T-cell (primary cell): ENCODE measurements at regions not wholly inside any gene's neighbourhood (a gene's known extent, or its start where the extent isn't known, plus 50 kb on each side); places are given as distances from the start of the nearest gene placed in this dataset.

Experiments used
- ATAC-seq, 4 experiments: fragments of 200-7000 bp in 3 of 4; fragments of 150-1000 bp in 1 of 4; cut with Tn5 transposase; replicated peaks in 1 of 4; 1 replicate in 3 of 4; 2 replicates in 1 of 4; pipeline ENCODE4 v1.10.0; 2021; ENCODE audit warnings: moderate library complexity in 3 of 4, mild to moderate bottlenecking in 2 of 4, moderate number of reproducible peaks in 1 of 4
- CTCF ChIA-PET, 2 donors: fragments of 300-600 bp; sonication (Branson Sonifier 250); formaldehyde crosslinking; loops; one replicate each; lab custom pipeline; 2022; ENCODE audit warnings: antibody characterized with exemption in 2 of 2; lab: Charles Lee
- POLR2A ChIA-PET, 2 donors: fragments of 300-600 bp; sonication (Branson Sonifier 250); formaldehyde crosslinking; loops; one replicate each; lab custom pipeline; 2022; ENCODE audit warnings: antibody characterized with exemption in 2 of 2; lab: Charles Lee
- DNase-seq, 35 experiments: peaks; one replicate each; pipeline versions ENCODE4 v3.0.0 to v3.0.0-alpha.2; 2013 to 2023
- H3K27ac ChIP-seq: one replicate; pipeline ENCODE4 v1.5.1; 2013; ENCODE audit warnings: low read length
- H3K27me3 ChIP-seq, 2 experiments: replicated peaks in 1 of 2; 1 replicate in 1 of 2; 2 replicates in 1 of 2; pipeline versions ENCODE4 v1.6.1 to v1.7.0; 2013; ENCODE audit warnings: low read length in 1 of 2, mixed read lengths in 1 of 2; ENCODE audit not compliant: control insufficient read depth in 2 of 2, insufficient read depth in 2 of 2; ENCODE audit errors: extremely low read depth in 1 of 2
- H3K36me3 ChIP-seq, 2 donors: 1 replicate in 1 of 2; 2 replicates in 1 of 2; pipeline versions ENCODE4 v1.6.1 to v1.7.0; 2013; ENCODE audit warnings: low read length in 1 of 2; ENCODE audit not compliant: control insufficient read depth in 2 of 2, insufficient read depth in 1 of 2; ENCODE audit errors: extremely low read depth in 1 of 2
- H3K4me1 ChIP-seq, 2 experiments: 1 replicate in 1 of 2; 2 replicates in 1 of 2; pipeline versions ENCODE4 v1.6.1 to v1.7.0; 2013; ENCODE audit warnings: low read length in 2 of 2, mixed read lengths in 1 of 2; ENCODE audit not compliant: insufficient read depth in 2 of 2, control insufficient read depth in 1 of 2; ENCODE audit errors: extremely low read depth in 1 of 2
- H3K4me3 ChIP-seq, 2 donors: 1 replicate in 1 of 2; 2 replicates in 1 of 2; pipeline versions ENCODE4 v1.5.1 to v1.7.0; 2013; ENCODE audit warnings: mild to moderate bottlenecking in 2 of 2, low read length in 1 of 2, moderate library complexity in 1 of 2; ENCODE audit not compliant: control insufficient read depth in 1 of 2; ENCODE audit errors: extremely low read depth in 1 of 2
- H3K9me3 ChIP-seq: 2 replicates; pipeline ENCODE4 v1.7.0; 2013
- H3K27ac Mint-ChIP-seq, 2 donors: one replicate each; pipeline ENCODE4 v1.8.0; 2020 to 2021; ENCODE audit warnings: mild to moderate bottlenecking in 2 of 2, mixed read lengths in 2 of 2
- H3K27me3 Mint-ChIP-seq, 2 donors: one replicate each; pipeline ENCODE4 v1.8.0; 2021 to 2022; ENCODE audit warnings: mixed read lengths in 2 of 2
- H3K36me3 Mint-ChIP-seq: one replicate; pipeline ENCODE4 v1.8.0; 2021; ENCODE audit warnings: mixed read lengths
- H3K4me1 Mint-ChIP-seq, 3 donors: one replicate each; pipeline ENCODE4 v1.8.0; 2020 to 2022; ENCODE audit warnings: mixed read lengths in 3 of 3, mild to moderate bottlenecking in 1 of 3
- H3K4me3 Mint-ChIP-seq, 3 donors: one replicate each; pipeline ENCODE4 v1.8.0; 2020 to 2022; ENCODE audit warnings: mild to moderate bottlenecking in 3 of 3, mixed read lengths in 3 of 3, moderate library complexity in 3 of 3
- H3K9me3 Mint-ChIP-seq, 3 donors: one replicate each; pipeline ENCODE4 v1.8.0; 2020 to 2022; ENCODE audit warnings: mixed read lengths in 3 of 3
- WGBS: methylation state at CpG from one replicate; pipeline ENCODE4 v1.1.5; 2013; ENCODE audit warnings: missing lambda C conversion rate; ENCODE audit not compliant: insufficient coverage; 5-methylcytosine and 5-hydroxymethylcytosine counted together

DNA sequence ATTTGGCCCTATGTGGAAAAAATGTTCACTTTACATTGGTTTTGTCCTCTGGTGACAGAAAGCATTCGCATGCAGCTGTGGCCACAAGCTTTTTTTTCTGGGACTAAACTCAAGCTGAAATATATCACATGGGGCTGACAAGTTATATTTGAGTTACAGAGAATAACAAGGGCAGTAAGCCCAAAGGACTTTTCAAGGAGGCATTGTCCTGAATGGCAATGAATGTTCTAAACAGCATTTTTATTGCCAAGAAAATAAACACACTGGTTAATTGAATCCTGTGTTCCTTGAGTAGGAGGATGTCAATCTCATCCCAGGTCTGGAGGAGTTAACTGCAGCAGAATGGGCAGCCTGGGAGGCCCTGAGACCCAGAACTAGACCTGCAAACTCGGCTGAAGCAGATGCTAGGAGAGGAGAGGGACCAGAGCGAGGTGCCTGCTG, 114.5 kb downstream of the COPRS start:
- Histone ChIP-seq H3K4me1 (no peaks in the 10 kb centered on the region), H3K27ac (no peak overlapping the region), H3K9me3 (no peaks in the 10 kb centered on the region), H3K27me3 (peaks cover 0 to 19% of the 10 kb centered on the region in 2 experiments), H3K4me3 (no peak overlapping the region), H3K36me3 (no peaks in the 10 kb centered on the region)
- ChIA-PET POLR2A (no interaction called here), CTCF (no interaction called here)
- DNase-seq (no peak), ATAC-seq (no peak)
- no peak overlapping the region for H3K4me3 Mint-ChIP-seq
- no peak overlapping the region for H3K27ac Mint-ChIP-seq
- no peaks in the 10 kb centered on the region for H3K9me3 Mint-ChIP-seq
- no peaks in the 10 kb centered on the region for H3K36me3 Mint-ChIP-seq
- no CpG with 5 or more reads among the region's 3 CpGs for WGBS
- no peaks in the 10 kb centered on the region for H3K4me1 Mint-ChIP-seq
- H3K27me3 Mint-ChIP-seq = peaks cover 18 to 32% of the 10 kb centered on the region in 2 donors

DNA sequence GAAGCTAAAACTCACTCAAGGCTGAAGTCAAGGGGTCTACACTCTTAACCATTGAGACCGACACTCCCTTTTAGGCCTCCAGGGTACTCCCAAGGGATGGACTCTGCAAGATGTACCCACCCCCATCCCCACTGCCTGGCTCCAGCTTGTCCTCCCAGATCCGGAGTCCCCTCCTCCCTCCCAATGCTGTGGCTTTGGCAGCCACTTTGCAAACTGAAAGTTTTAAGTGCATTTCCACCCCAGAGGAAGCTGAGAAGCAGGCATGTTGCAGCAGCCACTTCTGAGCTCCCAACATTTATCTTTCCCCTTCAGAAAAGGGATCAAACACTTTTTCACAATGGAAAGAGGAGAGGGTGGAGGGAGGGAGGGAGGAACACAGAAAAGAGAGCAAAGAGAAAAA, 115.2 kb downstream of the COPRS start:
- CTCF ChIA-PET = no interaction called here
- H3K4me1 Mint-ChIP-seq = no peaks in the 10 kb centered on the region

GRCh38 chr17:31741371-31741770, 117.7 kb downstream of the COPRS start:
- POLR2A ChIA-PET = no interaction called here
- no peaks in the 10 kb centered on the region for H3K4me1 Mint-ChIP-seq
- no peak overlapping the region for H3K4me3 Mint-ChIP-seq
- CTCF ChIA-PET = no interaction called here
- no peak overlapping the region for H3K27ac Mint-ChIP-seq
- Histone ChIP-seq H3K36me3 (no peaks in the 10 kb centered on the region), H3K27me3 (peaks cover 0 to 25% of the 10 kb centered on the region in 2 experiments), H3K27ac (no peak overlapping the region), H3K9me3 (no peaks in the 10 kb centered on the region), H3K4me1 (no peaks in the 10 kb centered on the region), H3K4me3 (no peak overlapping the region)
- ATAC-seq (no peak), DNase-seq (no peak)
- H3K9me3 Mint-ChIP-seq = no peaks in the 10 kb centered on the region
- WGBS = no CpG with 5 or more reads among the region's 3 CpGs
- H3K27me3 Mint-ChIP-seq = peaks cover 20 to 38% of the 10 kb centered on the region in 2 donors
- no peaks in the 10 kb centered on the region for H3K36me3 Mint-ChIP-seq

More for the DNA sequence above, 115.2 kb downstream of the COPRS start:
- 35% methylated on average over 2 of the region's 2 CpGs for WGBS
- Histone ChIP-seq H3K36me3 (no peaks in the 10 kb centered on the region), H3K27ac (no peak overlapping the region), H3K9me3 (no peaks in the 10 kb centered on the region), H3K27me3 (peaks cover 0 to 19% of the 10 kb centered on the region in 2 experiments), H3K4me1 (no peaks in the 10 kb centered on the region), H3K4me3 (no peak overlapping the region)
- Mint-ChIP-seq H3K36me3 (no peaks in the 10 kb centered on the region), H3K4me3 (no peak overlapping the region), H3K9me3 (no peaks in the 10 kb centered on the region), H3K27ac (no peak overlapping the region), H3K27me3 (peaks cover 18 to 32% of the 10 kb centered on the region in 2 donors)
- ATAC-seq = no peak
- POLR2A ChIA-PET = no interaction called here
- no peak for DNase-seq

GRCh38 chr17:31740611-31741082, 118.4 kb downstream of the COPRS start:
- Histone ChIP-seq H3K36me3 (no peaks in the 10 kb centered on the region), H3K27me3 (peaks cover 0 to 21% of the 10 kb centered on the region in 2 experiments), H3K4me3 (no peak overlapping the region), H3K27ac (no peak overlapping the region), H3K4me1 (no peaks in the 10 kb centered on the region), H3K9me3 (no peaks in the 10 kb centered on the region)
- WGBS = 89% methylated on average over 3 of the region's 4 CpGs
- DNase-seq = no peak
- H3K27ac Mint-ChIP-seq = no peak overlapping the region
- ATAC-seq = no peak
- CTCF ChIA-PET = no interaction called here
- no peaks in the 10 kb centered on the region for H3K9me3 Mint-ChIP-seq
- no peaks in the 10 kb centered on the region for H3K36me3 Mint-ChIP-seq
- no peak overlapping the region for H3K4me3 Mint-ChIP-seq
- POLR2A ChIA-PET = no interaction called here
- H3K27me3 Mint-ChIP-seq = peaks cover 20 to 35% of the 10 kb centered on the region in 2 donors
- H3K4me1 Mint-ChIP-seq = no peaks in the 10 kb centered on the region

DNA sequence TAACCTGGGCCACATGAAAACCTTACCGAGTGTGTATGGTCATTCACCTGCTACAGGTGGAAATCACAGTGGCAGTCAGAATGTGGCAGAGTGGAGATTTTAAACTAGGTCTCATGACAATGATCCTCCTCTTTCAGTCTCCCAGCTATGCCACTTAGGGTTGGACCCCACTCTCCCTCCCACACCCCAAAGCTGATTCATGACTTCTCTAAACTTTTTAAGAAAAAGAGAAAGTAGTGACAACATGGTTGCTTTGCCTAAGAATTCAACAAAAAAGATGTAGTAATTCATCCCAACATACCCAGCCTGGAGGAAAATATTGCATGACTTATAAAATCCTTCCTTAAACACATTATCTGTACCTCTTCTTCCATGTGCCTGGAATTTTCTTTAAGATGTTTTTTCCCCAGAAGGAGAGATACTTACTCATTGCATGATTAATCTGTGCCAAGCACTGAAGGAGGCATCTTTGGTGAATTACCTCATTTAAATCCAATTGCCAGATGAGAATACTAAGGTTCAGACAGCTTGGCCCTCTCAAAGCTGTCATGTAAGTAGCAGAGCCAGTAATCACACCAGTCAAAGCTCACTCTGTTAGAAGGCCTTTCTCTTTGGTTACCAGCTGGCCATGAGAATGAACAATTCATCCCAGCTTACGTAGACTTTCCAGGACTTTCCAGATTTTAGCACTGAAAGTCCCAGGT, 119.9 kb downstream of the COPRS start:
- H3K9me3 ChIP-seq = no peaks in the 10 kb centered on the region
- ChIA-PET POLR2A (no interaction called here), CTCF (no interaction called here)
- no peak overlapping the region for H3K27ac ChIP-seq
- H3K27me3 Mint-ChIP-seq = peaks cover 20 to 33% of the 10 kb centered on the region in 2 donors
- H3K27me3 ChIP-seq = peaks cover 0 to 16% of the 10 kb centered on the region in 2 experiments
- ATAC-seq (no peak), DNase-seq (no peak)
- H3K36me3 Mint-ChIP-seq = no peaks in the 10 kb centered on the region
- H3K4me3 ChIP-seq = no peak overlapping the region
- no peaks in the 10 kb centered on the region for H3K4me1 Mint-ChIP-seq
- no peak overlapping the region for H3K27ac Mint-ChIP-seq
- H3K36me3 ChIP-seq = no peaks in the 10 kb centered on the region
- WGBS = 89% methylated on average over 1 of the region's 2 CpGs
- no peaks in the 10 kb centered on the region for H3K4me1 ChIP-seq
- no peaks in the 10 kb centered on the region for H3K9me3 Mint-ChIP-seq
- no peak overlapping the region for H3K4me3 Mint-ChIP-seq

DNA sequence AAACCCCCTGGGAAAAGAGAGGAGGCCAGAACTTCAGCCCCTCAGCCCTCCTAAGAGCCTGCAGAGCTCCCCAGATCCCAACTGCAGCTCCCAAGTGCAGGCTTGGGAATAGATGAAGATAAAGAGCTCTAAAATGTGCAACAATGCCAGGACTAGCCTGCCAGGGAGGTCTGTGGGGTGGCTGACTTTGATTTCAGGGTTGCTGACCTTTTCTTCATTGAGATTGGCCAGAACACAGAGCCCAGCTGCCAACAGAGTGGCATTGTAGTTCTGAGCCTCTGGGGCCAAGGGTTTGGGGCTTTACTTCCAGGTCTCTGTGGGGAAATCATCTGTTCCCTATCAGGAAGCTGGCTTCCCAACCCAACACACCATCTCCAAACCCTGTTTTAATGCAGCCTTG, 120.6 kb downstream of the COPRS start:
- POLR2A ChIA-PET = no interaction called here
- H3K9me3 Mint-ChIP-seq = no peaks in the 10 kb centered on the region
- no peak overlapping the region for H3K4me3 ChIP-seq

More for the DNA sequence above, 120.6 kb downstream of the COPRS start:
- Histone ChIP-seq H3K36me3 (no peaks in the 10 kb centered on the region), H3K27ac (no peak overlapping the region), H3K27me3 (peaks cover 0 to 11% of the 10 kb centered on the region in 2 experiments), H3K4me1 (no peaks in the 10 kb centered on the region), H3K9me3 (no peaks in the 10 kb centered on the region)
- no peak overlapping the region for H3K4me3 Mint-ChIP-seq
- ATAC-seq = no peak
- peaks cover 18 to 31% of the 10 kb centered on the region in 2 donors for H3K27me3 Mint-ChIP-seq
- no peak overlapping the region for H3K27ac Mint-ChIP-seq
- H3K36me3 Mint-ChIP-seq = no peaks in the 10 kb centered on the region
- CTCF ChIA-PET = no interaction called here
- no peaks in the 10 kb centered on the region for H3K4me1 Mint-ChIP-seq
- no peak for DNase-seq
